PC-9 (cell line): ENCODE measurements at regions not wholly inside any gene's neighbourhood (a gene's known extent, or its start where the extent isn't known, plus 50 kb on each side); places are given as distances from the start of the nearest gene placed in this dataset.
A peak's percentile ranks its signal among the peaks of the same experiment; 100 is the strongest.

Source experiments
- BruUV-seq: library from RNA; stranded (reverse); fragments of 400-500 nt; replicated peaks from 2 replicates; lab custom pipeline; 2021; lab: Mats Ljungman, UMichigan
- CTCF ChIA-PET: fragments of 300-600 bp; sonication (Branson Sonifier 250); formaldehyde crosslinking; loops from one replicate; lab custom pipeline; 2022; ENCODE audit warnings: antibody characterized with exemption; lab: Charles Lee
- POLR2A ChIA-PET: fragments of 300-600 bp; sonication (Branson Sonifier 250); formaldehyde crosslinking; loops from one replicate; lab custom pipeline; 2022; ENCODE audit warnings: antibody characterized with exemption; ENCODE audit not compliant: unreplicated experiment; lab: Charles Lee
- DNase-seq, 2 experiments: peaks; one replicate each; pipeline versions ENCODE4 v3.0.0 to v3.0.0-alpha.2; 2015 to 2022; ENCODE audit warnings: mixed read lengths in 1 of 2
- H2AFZ ChIP-seq: fragments of 200-600 bp; sonication (generic); 2 replicates; pipeline ENCODE4 v1.8.1; 2017; ENCODE audit warnings: antibody characterized with exemption
- H3F3A ChIP-seq: fragments of 200-600 bp; sonication (generic); 2 replicates; pipeline ENCODE4 v1.8.1; 2017; ENCODE audit warnings: antibody characterized with exemption, mild to moderate bottlenecking, low read depth; ENCODE audit not compliant: insufficient read depth
- H3K27ac ChIP-seq: fragments of 200-600 bp; sonication (generic); 2 replicates; pipeline ENCODE4 v1.6.1; 2016; ENCODE audit warnings: mixed run types
- H3K27me3 ChIP-seq: fragments of 200-600 bp; sonication (generic); 2 replicates; pipeline ENCODE4 v1.6.1; 2016; ENCODE audit warnings: low read depth, mixed run types; ENCODE audit not compliant: insufficient read depth
- H3K36me3 ChIP-seq: fragments of 200-600 bp; sonication (generic); 2 replicates; pipeline ENCODE4 v1.6.1; 2016; ENCODE audit warnings: low read depth, mixed run types
- H3K4me1 ChIP-seq: fragments of 200-600 bp; sonication (generic); replicated peaks from 2 replicates; pipeline ENCODE4 v1.6.1; 2016; ENCODE audit warnings: mixed run types; ENCODE audit not compliant: insufficient read depth
- H3K4me2 ChIP-seq: fragments of 200-600 bp; sonication (generic); 2 replicates; pipeline ENCODE4 v1.6.1; 2017; ENCODE audit warnings: mixed run types
- H3K4me3 ChIP-seq: fragments of 200-600 bp; sonication (generic); 2 replicates; pipeline ENCODE4 v1.6.1; 2016; ENCODE audit warnings: mixed run types
- H3K79me2 ChIP-seq: fragments of 200-600 bp; sonication (generic); 2 replicates; pipeline ENCODE4 v1.6.1; 2017; ENCODE audit warnings: low read depth, mixed run types
- H3K9me2 ChIP-seq: fragments of 200-600 bp; sonication (generic); 2 replicates; pipeline ENCODE4 v1.8.1; 2017; ENCODE audit warnings: mild to moderate bottlenecking; ENCODE audit not compliant: insufficient read depth
- H3K9me3 ChIP-seq: fragments of 200-600 bp; sonication (generic); 2 replicates; pipeline ENCODE4 v1.8.1; 2016; ENCODE audit warnings: low read depth; ENCODE audit not compliant: insufficient read depth
- H4K20me1 ChIP-seq: fragments of 200-600 bp; sonication (generic); 2 replicates; pipeline ENCODE4 v1.8.1; 2017; ENCODE audit not compliant: insufficient read depth
- CTCF ChIP-seq: fragments of 200-600 bp; sonication (generic); conservative IDR thresholded peaks from 2 replicates; pipeline ENCODE4 v1.6.1; 2017; ENCODE audit warnings: mixed run types, antibody characterized with exemption, mild to moderate bottlenecking, moderate library complexity
- EZH2 ChIP-seq: fragments of 200-600 bp; sonication (generic); IDR thresholded peaks from 2 replicates; pipeline ENCODE4 v1.8.0; 2017; ENCODE audit warnings: antibody characterized with exemption, low read depth
- intact Hi-C: fragments of 100-400 bp; cut with micrococcal nuclease; formaldehyde crosslinking; loops from one replicate; pipeline ENCODE4 v1.10.0; 2022; ENCODE audit not compliant: unreplicated experiment

GRCh38 chr1:216807696-216808095, 84.5 kb upstream of the ESRRG start:
- Histone ChIP-seq H3K27ac (no peak overlapping the region), H4K20me1 (no peaks in the 10 kb centered on the region), H2AFZ (no peak overlapping the region), H3K4me1 (no peaks in the 10 kb centered on the region), H3F3A (no peaks in the 10 kb centered on the region), H3K4me2 (no peak overlapping the region), H3K27me3 (no peaks in the 10 kb centered on the region), H3K9me3 (no peaks in the 10 kb centered on the region), H3K9me2 (no peaks in the 10 kb centered on the region), H3K79me2 (no peaks in the 10 kb centered on the region), H3K4me3 (no peak overlapping the region), H3K36me3 (no peaks in the 10 kb centered on the region)
- TF ChIP-seq EZH2 (no peak), CTCF (no peak)
- intact Hi-C loops, result no loop called here
- ChIA-PET CTCF (no interaction called here), POLR2A (no interaction called here)
- no peak for DNase-seq
- no TSS peak for BruUV-seq

DNA sequence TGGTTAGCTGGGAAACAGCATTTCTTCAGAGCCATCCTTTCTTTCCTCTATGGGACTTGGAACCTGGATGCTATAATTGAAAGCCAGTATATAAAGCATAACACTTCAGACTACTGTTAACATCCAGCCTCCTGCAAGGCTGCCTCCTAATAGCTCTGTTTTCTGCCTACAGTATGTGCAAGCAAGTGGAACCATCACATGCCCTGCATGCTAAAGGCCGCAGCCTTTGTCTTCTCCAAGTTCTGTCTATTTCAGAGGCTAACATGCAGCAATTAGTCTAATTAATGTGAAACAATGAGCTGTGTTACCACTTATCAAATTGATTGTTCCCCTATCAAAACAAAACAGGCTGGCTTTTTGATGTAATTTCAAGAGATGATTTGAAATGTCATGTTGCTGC, 82.7 kb upstream of the ESRRG start:
- H3F3A ChIP-seq, result no peaks in the 10 kb centered on the region
- intact Hi-C loops, result no loop called here
- no peaks in the 10 kb centered on the region for H3K79me2 ChIP-seq
- no peaks in the 10 kb centered on the region for H3K27me3 ChIP-seq
- no peak overlapping the region for H2AFZ ChIP-seq
- H3K9me2 ChIP-seq, result no peaks in the 10 kb centered on the region
- H4K20me1 ChIP-seq, result no peaks in the 10 kb centered on the region
- BruUV-seq, result no TSS peak
- H3K27ac ChIP-seq, result no peak overlapping the region
- no peak for DNase-seq
- no peak overlapping the region for H3K4me3 ChIP-seq
- no peaks in the 10 kb centered on the region for H3K9me3 ChIP-seq
- TF ChIP-seq EZH2, result no peak
- no peak for TF ChIP-seq CTCF
- ChIA-PET POLR2A (no interaction called here), CTCF (no interaction called here)
- no peaks in the 10 kb centered on the region for H3K4me1 ChIP-seq
- no peak overlapping the region for H3K4me2 ChIP-seq
- no peaks in the 10 kb centered on the region for H3K36me3 ChIP-seq

DNA sequence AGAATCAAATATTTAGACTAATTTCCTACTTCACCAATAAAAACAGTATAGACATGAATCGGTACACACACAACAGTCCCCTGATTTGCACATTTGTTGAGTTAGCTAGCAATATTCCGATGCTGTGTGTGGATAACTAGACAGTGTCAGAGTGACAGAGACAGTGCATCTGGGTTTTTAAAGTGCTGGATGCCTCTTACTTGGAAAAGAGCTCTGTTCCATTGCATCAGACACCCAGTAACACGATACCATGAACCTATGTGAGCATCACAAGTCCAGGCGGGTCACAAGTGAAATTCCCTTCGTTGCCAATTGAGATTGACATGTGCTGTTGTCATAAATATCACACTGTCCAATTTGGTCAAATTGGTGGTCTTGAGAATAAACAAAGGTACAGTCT, 82.0 kb upstream of the ESRRG start:
- no peaks in the 10 kb centered on the region for H3K4me1 ChIP-seq
- TF ChIP-seq CTCF, result no peak
- no peak for TF ChIP-seq EZH2
- H3K9me2 ChIP-seq, result no peaks in the 10 kb centered on the region
- no peaks in the 10 kb centered on the region for H3K36me3 ChIP-seq
- no peak overlapping the region for H3K4me3 ChIP-seq
- ChIA-PET CTCF (no interaction called here), POLR2A (no interaction called here)
- no peaks in the 10 kb centered on the region for H4K20me1 ChIP-seq
- intact Hi-C loops, result no loop called here
- no peaks in the 10 kb centered on the region for H3K27me3 ChIP-seq
- 0 out of 2 replicates have a peak overlapping the region, but pooled peaks have one; percentile 8 for H2AFZ ChIP-seq
- H3K27ac ChIP-seq, result no peak overlapping the region
- BruUV-seq, result no TSS peak
- DNase-seq, result no peak
- H3K4me2 ChIP-seq, result no peak overlapping the region
- H3K79me2 ChIP-seq, result no peaks in the 10 kb centered on the region
- no peaks in the 10 kb centered on the region for H3F3A ChIP-seq
- no peaks in the 10 kb centered on the region for H3K9me3 ChIP-seq
